ENCODE measurements at regions not wholly inside any gene's neighbourhood (a gene's known extent, or its start where the extent isn't known, plus 50 kb on each side); places are given as distances from the start of the nearest gene placed in this dataset.

GRCh38 chr20:10992731-10993130 lies 318.9 kb upstream of the JAG1 start:
- TF ChIP-seq CTCF (IDR thresholded peaks at IDR 0.05): no peak
- TF ChIP-seq POLR2A (IDR thresholded peaks at IDR 0.05): no peak

All from uterus (tissue), 2 donors.